HG02623 (cell line): ENCODE measurements at regions not wholly inside any gene's neighbourhood (a gene's known extent, or its start where the extent isn't known, plus 50 kb on each side); places are given as distances from the start of the nearest gene placed in this dataset.

Source experiments
- ATAC-seq: cut with Tn5 transposase; IDR thresholded peaks from one replicate; pipeline ENCODE4 v1.9.1; 2021; ENCODE audit warnings: moderate library complexity; ENCODE audit not compliant: unreplicated experiment

DNA sequence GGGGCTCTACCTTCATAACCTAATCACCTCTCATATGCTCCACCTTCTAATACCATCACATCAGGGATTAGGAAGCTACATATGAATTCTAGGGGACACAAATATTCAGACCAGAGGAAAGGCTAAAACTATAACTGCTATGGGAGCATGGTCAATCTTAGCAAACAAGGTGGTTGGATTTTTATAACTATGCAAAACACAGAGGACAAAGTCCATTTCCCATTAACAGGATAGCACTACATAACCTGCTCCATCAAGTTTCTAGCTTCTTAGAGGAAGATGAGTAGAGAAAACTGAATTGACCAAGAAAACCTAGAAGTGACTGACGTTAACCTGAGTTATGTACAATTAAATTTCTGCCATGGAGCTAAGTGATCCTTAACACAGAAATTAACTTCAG lies 398.6 kb downstream of the TBL1XR1 start:
- ATAC-seq = no peak

DNA sequence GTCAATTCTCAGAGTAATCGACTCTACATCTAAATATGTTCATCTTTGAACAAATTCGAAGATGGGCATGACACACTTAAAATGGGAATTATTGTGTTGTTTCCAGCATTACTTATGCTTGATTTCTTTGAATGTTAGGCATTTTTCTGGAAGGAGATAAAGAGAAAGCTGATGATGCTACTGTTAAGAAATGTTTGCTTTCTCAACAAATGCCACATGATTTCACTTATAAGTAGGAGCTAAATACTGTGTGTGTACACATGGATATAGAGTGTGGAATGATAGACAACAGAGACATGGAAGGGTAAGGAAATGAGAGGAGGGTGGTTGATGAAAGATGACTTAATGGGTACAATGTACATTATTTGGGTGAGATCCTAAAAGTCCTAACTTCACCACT lies 400.9 kb downstream of the TBL1XR1 start:
- no peak for ATAC-seq

- ATAC-seq = no peak
Measured at GRCh38 chr3:176795891-176796290, 401.4 kb downstream of the TBL1XR1 start.

- ATAC-seq = no peak
Measured at GRCh38 chr3:176794406-176794805, 402.9 kb downstream of the TBL1XR1 start.

DNA sequence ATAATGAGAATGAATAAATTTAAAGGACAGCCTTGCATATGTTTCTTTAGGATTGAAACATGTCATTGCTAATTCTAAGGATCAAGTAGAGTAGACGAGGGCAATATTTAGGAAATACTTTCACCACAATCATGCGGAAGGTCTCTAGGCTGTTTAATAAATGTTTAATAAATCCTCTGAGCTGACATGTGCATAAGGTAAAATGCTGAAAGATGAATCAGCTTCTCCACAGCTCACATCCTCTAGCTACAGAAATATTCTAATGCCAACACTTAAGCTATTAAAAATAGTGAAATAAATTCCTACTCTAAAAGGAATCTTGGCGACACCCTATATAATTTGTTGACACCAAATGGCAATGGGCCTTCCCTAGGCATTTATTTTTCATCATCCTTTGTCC lies 407.3 kb downstream of the TBL1XR1 start:
- no peak for ATAC-seq

- ATAC-seq = no peak
Measured at GRCh38 chr3:176789281-176789705, 408.0 kb downstream of the TBL1XR1 start.

DNA sequence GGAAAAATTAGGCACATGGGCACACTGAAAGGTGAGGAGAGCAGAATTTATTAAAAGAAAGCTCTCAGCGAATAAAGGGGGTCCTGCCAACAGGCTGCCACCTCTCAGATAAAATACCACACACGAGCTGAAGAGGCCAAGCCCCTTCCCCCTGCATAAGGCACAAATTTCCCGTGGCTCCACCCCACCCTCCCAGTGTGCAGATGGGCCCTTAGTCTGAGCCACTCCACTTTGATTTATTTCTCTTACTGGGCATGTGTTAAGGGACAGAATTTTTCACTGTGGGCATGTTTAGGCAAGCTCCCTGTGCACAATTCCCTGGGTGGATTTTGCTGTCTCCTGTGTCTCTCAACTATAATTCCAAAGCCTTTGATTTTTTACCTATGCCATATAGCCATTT lies 409.8 kb downstream of the TBL1XR1 start:
- no peak for ATAC-seq

- no peak for ATAC-seq
Measured at GRCh38 chr3:176785171-176785570, 412.1 kb downstream of the TBL1XR1 start.

GRCh38 chr3:176780766-176781165 lies 416.5 kb downstream of the TBL1XR1 start:
- no peak for ATAC-seq

- ATAC-seq = no peak
Measured at GRCh38 chr3:176776622-176777175, 420.6 kb downstream of the TBL1XR1 start.

- no peak for ATAC-seq
Measured at GRCh38 chr3:176769547-176770190, 427.6 kb downstream of the TBL1XR1 start.

DNA sequence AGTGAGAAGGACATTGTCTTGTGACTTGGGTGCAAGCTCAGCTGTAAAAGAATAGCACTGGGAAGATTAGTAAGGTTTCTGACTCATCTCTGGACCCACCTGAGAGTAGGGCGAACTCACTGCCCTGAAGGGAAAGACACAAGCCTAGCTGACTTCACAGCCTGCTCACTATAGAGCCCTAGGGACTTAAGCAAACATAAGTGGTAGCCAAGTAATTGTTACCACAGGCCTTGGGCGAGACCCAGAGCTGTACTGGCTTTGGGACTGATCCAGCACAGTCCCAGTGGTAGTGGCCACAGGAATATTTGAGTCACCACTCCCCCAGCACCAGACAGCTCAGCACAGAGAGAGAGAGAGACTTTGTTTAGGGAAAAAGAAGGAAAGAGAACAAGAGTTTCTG lies 429.9 kb downstream of the TBL1XR1 start:
- ATAC-seq = no peak

- no peak for ATAC-seq
Measured at GRCh38 chr3:176766862-176767261, 430.4 kb downstream of the TBL1XR1 start.

GRCh38 chr3:176765382-176765900 lies 431.8 kb downstream of the TBL1XR1 start:
- ATAC-seq = no peak

GRCh38 chr3:176759815-176760506 lies 437.3 kb downstream of the TBL1XR1 start:
- no peak for ATAC-seq

DNA sequence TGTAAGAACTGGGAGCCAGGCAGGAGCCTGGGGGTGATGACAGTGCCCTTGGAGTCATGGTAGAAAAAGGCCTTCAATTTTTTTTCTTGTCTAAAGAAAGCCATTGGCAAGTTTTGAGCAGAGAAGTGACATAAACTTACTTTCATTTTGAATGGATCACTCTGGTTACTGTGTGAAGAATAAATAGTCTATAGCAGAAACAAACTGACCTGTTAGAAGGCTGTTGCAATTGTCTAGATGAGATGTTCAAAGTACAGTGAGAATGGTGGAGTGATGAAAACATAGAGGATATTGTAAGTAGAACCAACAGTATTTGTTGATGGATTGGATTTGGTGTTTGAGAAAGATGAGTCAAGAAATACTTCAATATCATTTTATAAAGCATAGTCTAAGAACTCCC lies 439.9 kb downstream of the TBL1XR1 start:
- ATAC-seq = no peak

DNA sequence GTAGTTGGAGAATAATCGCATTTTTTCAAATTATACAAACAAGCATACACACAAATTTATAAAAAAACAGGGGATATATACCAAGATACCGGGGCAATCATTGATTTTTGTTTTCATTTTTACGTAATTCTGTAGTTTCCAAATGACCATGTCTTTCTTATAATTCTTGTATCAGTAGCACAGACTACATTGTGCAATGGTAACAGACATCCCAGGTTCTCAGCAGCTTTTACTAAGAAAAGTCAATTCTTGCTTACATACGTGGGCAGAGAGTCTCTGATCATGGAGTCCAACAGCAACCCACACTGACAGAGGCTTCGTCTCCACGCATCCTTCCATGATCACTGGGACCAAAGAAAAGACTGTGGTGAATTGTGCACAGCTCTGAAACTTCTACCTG lies 441.3 kb downstream of the TBL1XR1 start:
- ATAC-seq = no peak

DNA sequence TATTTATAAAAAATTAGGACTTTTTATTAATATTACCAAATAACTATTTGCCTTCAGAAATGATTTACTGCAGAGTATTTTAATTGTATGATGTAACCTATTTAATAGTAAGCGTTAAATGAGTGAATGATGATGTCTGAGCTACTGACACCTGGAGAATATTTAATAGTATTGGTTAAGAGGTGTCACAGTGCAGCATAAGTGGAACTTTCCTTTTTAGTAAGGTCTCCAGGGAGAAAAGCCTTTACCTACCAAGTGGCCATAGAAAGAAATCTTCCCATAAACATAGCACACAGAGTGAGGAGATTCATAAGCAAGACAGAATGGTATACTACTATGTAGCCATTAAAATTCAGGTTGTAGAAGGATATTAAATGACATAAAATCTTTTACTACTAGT lies 441.7 kb downstream of the TBL1XR1 start:
- ATAC-seq = no peak

- ATAC-seq = no peak
Measured at GRCh38 chr3:176741664-176742047, 455.6 kb downstream of the TBL1XR1 start.

DNA sequence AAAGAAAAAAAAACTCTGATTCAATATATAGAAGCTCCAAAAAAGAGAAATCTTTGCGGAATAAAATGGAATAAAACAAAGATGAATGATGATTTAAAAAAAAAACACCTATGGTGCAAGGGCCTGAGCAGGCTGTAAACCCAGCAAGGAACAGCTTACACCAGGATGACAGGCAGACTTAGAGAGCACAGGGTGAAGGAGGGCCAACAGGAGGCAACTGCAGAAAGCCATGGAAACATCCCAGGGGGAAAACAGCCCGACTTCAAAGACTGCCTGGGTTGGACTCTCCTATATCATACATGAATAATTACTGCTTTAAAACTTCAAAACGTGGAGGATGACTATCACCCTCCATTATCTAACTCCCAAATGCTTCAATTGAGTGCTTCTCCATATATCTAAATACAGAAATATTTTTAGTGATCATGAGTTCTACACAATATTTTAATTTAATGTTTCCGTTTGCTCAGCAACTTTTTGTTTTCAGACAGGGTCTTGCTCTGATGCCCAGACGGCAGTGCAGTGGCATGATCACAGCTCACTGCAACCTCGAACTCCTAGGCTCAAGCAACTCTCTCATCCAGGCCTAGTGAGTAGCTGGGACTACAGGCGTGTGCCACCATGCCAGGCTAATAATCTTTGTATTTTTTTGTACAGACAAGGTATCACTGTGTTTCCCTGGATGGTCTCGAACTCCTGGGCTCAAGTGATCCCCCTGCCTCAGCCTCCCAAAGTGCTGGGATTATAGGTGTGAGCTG lies 456.2 kb downstream of the TBL1XR1 start:
- no peak for ATAC-seq

- no peak for ATAC-seq
Measured at GRCh38 chr3:176739159-176739558, 458.1 kb downstream of the TBL1XR1 start.
